ENCODE measurements at regions not wholly inside any gene's neighbourhood (a gene's known extent, or its start where the extent isn't known, plus 50 kb on each side); places are given as distances from the start of the nearest gene placed in this dataset.

- no peaks in the 10 kb centered on the region for H3K36me3 Mint-ChIP-seq (ENCODE audit: low read depth)
- Histone ChIP-seq H3K27me3 (ENCODE audit: control insufficient read depth, insufficient read depth, low read length, poor library complexity, severe bottlenecking) (no peaks in the 10 kb centered on the region), H3K9ac (ENCODE audit: extremely low read depth, low read length, poor library complexity, severe bottlenecking) (no peak overlapping the region), H3K4me3 (ENCODE audit: low read length) (no peak overlapping the region), H3K9me3 (ENCODE audit: control insufficient read depth, low read length) (no peaks in the 10 kb centered on the region), H3K27ac (ENCODE audit: low read depth, low read length) (no peak overlapping the region), H3K4me1 (ENCODE audit: control insufficient read depth, insufficient read depth, low read length) (peaks cover 13% of the 10 kb centered on the region), H3K36me3 (ENCODE audit: control insufficient read depth, insufficient read depth, low read length) (no peaks in the 10 kb centered on the region)
- DNase-seq, result no peak
- no peak overlapping the region for H3K4me3 Mint-ChIP-seq
- no peaks in the 10 kb centered on the region for H3K9me3 Mint-ChIP-seq
- no peaks in the 10 kb centered on the region for H3K27me3 Mint-ChIP-seq (ENCODE audit: insufficient read depth)
- no peak for TF ChIP-seq CTCF (conservative IDR thresholded peaks at IDR 0.05)
- 73 to 85% methylated on average over 1 to 3 of the region's 3 CpGs for WGBS, 2 experiments (ENCODE audit: insufficient coverage in 1 of 2, insufficient read length in 1 of 2)
- H3K27ac Mint-ChIP-seq, result no peak overlapping the region
- peaks cover 34% of the 10 kb centered on the region for H3K4me1 Mint-ChIP-seq
Observed at GRCh38 chr18:41719808-41720207, 235.2 kb upstream of the PIK3C3 start.

DNA sequence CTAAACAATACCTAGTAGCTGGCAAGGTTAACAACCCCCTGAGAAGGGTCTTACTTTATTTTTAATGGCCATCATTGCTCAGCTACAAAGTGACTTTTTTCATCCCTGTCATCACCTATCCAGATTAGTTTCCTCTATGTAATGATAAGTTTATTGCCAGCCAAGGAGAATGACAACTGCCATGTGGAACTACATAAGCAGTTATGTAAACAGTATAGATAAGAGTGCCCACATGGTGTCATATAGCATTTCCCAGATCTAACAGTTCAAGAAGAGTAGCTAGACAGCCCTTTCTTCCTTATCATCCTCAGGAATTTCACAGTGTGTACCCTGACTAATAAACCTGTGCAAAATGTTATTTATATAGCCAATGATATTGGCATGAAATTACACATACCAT lies 240.2 kb upstream of the PIK3C3 start:
- H3K27ac Mint-ChIP-seq, result no peak overlapping the region
- H3K27me3 Mint-ChIP-seq (ENCODE audit: insufficient read depth), result no peaks in the 10 kb centered on the region
- Histone ChIP-seq H3K36me3 (ENCODE audit: control insufficient read depth, insufficient read depth, low read length) (no peaks in the 10 kb centered on the region), H3K27ac (ENCODE audit: low read depth, low read length) (no peak overlapping the region), H3K9ac (ENCODE audit: extremely low read depth, low read length, poor library complexity, severe bottlenecking) (no peak overlapping the region), H3K9me3 (ENCODE audit: control insufficient read depth, low read length) (no peaks in the 10 kb centered on the region), H3K27me3 (ENCODE audit: control insufficient read depth, insufficient read depth, low read length, poor library complexity, severe bottlenecking) (no peaks in the 10 kb centered on the region), H3K4me1 (ENCODE audit: control insufficient read depth, insufficient read depth, low read length) (peaks cover 10% of the 10 kb centered on the region), H3K4me3 (ENCODE audit: low read length) (peak overlapping the region; percentile 3)
- no peak overlapping the region for H3K4me3 Mint-ChIP-seq
- H3K4me1 Mint-ChIP-seq, result peaks cover 30% of the 10 kb centered on the region
- H3K9me3 Mint-ChIP-seq, result no peaks in the 10 kb centered on the region
- no peaks in the 10 kb centered on the region for H3K36me3 Mint-ChIP-seq (ENCODE audit: low read depth)
- TF ChIP-seq CTCF (conservative IDR thresholded peaks at IDR 0.05), result no peak
- DNase-seq, result no peak

GRCh38 chr18:41713969-41714825 lies 240.8 kb upstream of the PIK3C3 start:
- H3K4me1 Mint-ChIP-seq, result peaks cover 30% of the 10 kb centered on the region
- Histone ChIP-seq H3K27me3 (ENCODE audit: control insufficient read depth, insufficient read depth, low read length, poor library complexity, severe bottlenecking) (no peaks in the 10 kb centered on the region), H3K4me3 (ENCODE audit: low read length) (peak overlapping the region; percentile 3), H3K36me3 (ENCODE audit: control insufficient read depth, insufficient read depth, low read length) (no peaks in the 10 kb centered on the region), H3K9me3 (ENCODE audit: control insufficient read depth, low read length) (no peaks in the 10 kb centered on the region), H3K9ac (ENCODE audit: extremely low read depth, low read length, poor library complexity, severe bottlenecking) (no peak overlapping the region), H3K4me1 (ENCODE audit: control insufficient read depth, insufficient read depth, low read length) (peaks cover 10% of the 10 kb centered on the region), H3K27ac (ENCODE audit: low read depth, low read length) (no peak overlapping the region)
- H3K4me3 Mint-ChIP-seq, result no peak overlapping the region
- DNase-seq, result no peak
- no peaks in the 10 kb centered on the region for H3K27me3 Mint-ChIP-seq (ENCODE audit: insufficient read depth)
- 86 to 90% methylated on average over 3 of the region's 3 CpGs for whole genome bisulfite sequencing, 2 experiments (ENCODE audit: insufficient coverage in 1 of 2, insufficient read length in 1 of 2)
- TF ChIP-seq CTCF (conservative IDR thresholded peaks at IDR 0.05), result no peak
- no peak overlapping the region for H3K27ac Mint-ChIP-seq
- no peaks in the 10 kb centered on the region for H3K36me3 Mint-ChIP-seq (ENCODE audit: low read depth)
- H3K9me3 Mint-ChIP-seq, result no peaks in the 10 kb centered on the region

Data from endodermal cell (in vitro differentiated cells).